ENCODE measurements at regions not wholly inside any gene's neighbourhood (a gene's known extent, or its start where the extent isn't known, plus 50 kb on each side); places are given as distances from the start of the nearest gene placed in this dataset.

- TF ChIP-seq CTCF (IDR thresholded peaks at IDR 0.05; ENCODE audit: extremely low read depth in 1 of 2, insufficient read depth in 1 of 2, low read depth in 1 of 2, low read length in 2 of 2) = no peak
- TF ChIP-seq POLR2A (IDR thresholded peaks at IDR 0.05; ENCODE audit: low read depth, low read length) = no peak
- no peak for TF ChIP-seq POLR2AphosphoS5 (IDR thresholded peaks at IDR 0.05; ENCODE audit: insufficient read depth, low read depth, low read length)
- no peak for TF ChIP-seq MAX (IDR thresholded peaks at IDR 0.05; ENCODE audit: insufficient read depth, insufficient read length)
- TF ChIP-seq JUN (IDR thresholded peaks at IDR 0.05; ENCODE audit: borderline replicate concordance, insufficient read depth, insufficient read length, low read depth) = no peak
Observed at GRCh38 chr9:78486661-78487060, 189.7 kb downstream of the PSAT1 start.
